ENCODE measurements at regions not wholly inside any gene's neighbourhood (a gene's known extent, or its start where the extent isn't known, plus 50 kb on each side); places are given as distances from the start of the nearest gene placed in this dataset.

- TF ChIP-seq GATA1 (IDR thresholded peaks at IDR 0.05; ENCODE audit: low read depth, low read length) (no peak), POLR2A (IDR thresholded peaks at IDR 0.05; ENCODE audit: low read length) (no peak)
- no peak for DNase-seq
Observed at GRCh38 chr20:50347284-50348063, 156.8 kb downstream of the CEBPB start.

- DNase-seq: no peak
Observed at GRCh38 chr20:50348096-50348495, 157.5 kb downstream of the CEBPB start.

GRCh38 chr20:50350510-50351249, 159.5 kb upstream of the PTPN1 start:
- no peak for TF ChIP-seq GATA1 (IDR thresholded peaks at IDR 0.05; ENCODE audit: low read depth, low read length)
- no peak for TF ChIP-seq POLR2A (IDR thresholded peaks at IDR 0.05; ENCODE audit: low read length)
- DNase-seq: no peak

More at GRCh38 chr20:50348096-50348495, 157.5 kb downstream of the CEBPB start:
- TF ChIP-seq GATA1 (IDR thresholded peaks at IDR 0.05; ENCODE audit: low read depth, low read length): no peak
- no peak for TF ChIP-seq POLR2A (IDR thresholded peaks at IDR 0.05; ENCODE audit: low read length)

GRCh38 chr20:50351541-50351940, 158.6 kb upstream of the PTPN1 start:
- no peak for DNase-seq
- TF ChIP-seq GATA1 (IDR thresholded peaks at IDR 0.05; ENCODE audit: low read depth, low read length) (no peak), POLR2A (IDR thresholded peaks at IDR 0.05; ENCODE audit: low read length) (no peak)

- TF ChIP-seq POLR2A (IDR thresholded peaks at IDR 0.05; ENCODE audit: low read length) (no peak), GATA1 (IDR thresholded peaks at IDR 0.05; ENCODE audit: low read depth, low read length) (no peak)
- no peak for DNase-seq
Observed at GRCh38 chr20:50353289-50353961, 156.8 kb upstream of the PTPN1 start.

- no peak for TF ChIP-seq POLR2A (IDR thresholded peaks at IDR 0.05; ENCODE audit: low read length)
- no peak for TF ChIP-seq GATA1 (IDR thresholded peaks at IDR 0.05; ENCODE audit: low read depth, low read length)
- DNase-seq: no peak
Observed at GRCh38 chr20:50354721-50355589, 155.2 kb upstream of the PTPN1 start.

- no peak for DNase-seq
- TF ChIP-seq GATA1 (IDR thresholded peaks at IDR 0.05; ENCODE audit: low read depth, low read length) (no peak), POLR2A (IDR thresholded peaks at IDR 0.05; ENCODE audit: low read length) (no peak)
Observed at GRCh38 chr20:50355590-50356524, 154.3 kb upstream of the PTPN1 start.

GRCh38 chr20:50356525-50356885, 153.7 kb upstream of the PTPN1 start:
- no peak for TF ChIP-seq POLR2A (IDR thresholded peaks at IDR 0.05; ENCODE audit: low read length)
- TF ChIP-seq GATA1 (IDR thresholded peaks at IDR 0.05; ENCODE audit: low read depth, low read length): no peak
- DNase-seq: no peak

GRCh38 chr20:50356962-50357782, 153.0 kb upstream of the PTPN1 start:
- TF ChIP-seq POLR2A (IDR thresholded peaks at IDR 0.05; ENCODE audit: low read length) (no peak), GATA1 (IDR thresholded peaks at IDR 0.05; ENCODE audit: low read depth, low read length) (no peak)

GRCh38 chr20:50357783-50358161, 152.4 kb upstream of the PTPN1 start:
- no peak for DNase-seq
- TF ChIP-seq GATA1 (IDR thresholded peaks at IDR 0.05; ENCODE audit: low read depth, low read length) (no peak), POLR2A (IDR thresholded peaks at IDR 0.05; ENCODE audit: low read length) (no peak)

More at GRCh38 chr20:50356962-50357782, 153.0 kb upstream of the PTPN1 start:
- no peak for DNase-seq

- TF ChIP-seq POLR2A (IDR thresholded peaks at IDR 0.05; ENCODE audit: low read length) (no peak), GATA1 (IDR thresholded peaks at IDR 0.05; ENCODE audit: low read depth, low read length) (no peak)
- DNase-seq: no peak
Observed at GRCh38 chr20:50358166-50358565, 152.0 kb upstream of the PTPN1 start.

GRCh38 chr20:50358971-50359370, 151.2 kb upstream of the PTPN1 start:
- DNase-seq: no peak
- TF ChIP-seq POLR2A (IDR thresholded peaks at IDR 0.05; ENCODE audit: low read length) (no peak), GATA1 (IDR thresholded peaks at IDR 0.05; ENCODE audit: low read depth, low read length) (no peak)
